ENCODE measurements at regions not wholly inside any gene's neighbourhood (a gene's known extent, or its start where the extent isn't known, plus 50 kb on each side); places are given as distances from the start of the nearest gene placed in this dataset.

DNA sequence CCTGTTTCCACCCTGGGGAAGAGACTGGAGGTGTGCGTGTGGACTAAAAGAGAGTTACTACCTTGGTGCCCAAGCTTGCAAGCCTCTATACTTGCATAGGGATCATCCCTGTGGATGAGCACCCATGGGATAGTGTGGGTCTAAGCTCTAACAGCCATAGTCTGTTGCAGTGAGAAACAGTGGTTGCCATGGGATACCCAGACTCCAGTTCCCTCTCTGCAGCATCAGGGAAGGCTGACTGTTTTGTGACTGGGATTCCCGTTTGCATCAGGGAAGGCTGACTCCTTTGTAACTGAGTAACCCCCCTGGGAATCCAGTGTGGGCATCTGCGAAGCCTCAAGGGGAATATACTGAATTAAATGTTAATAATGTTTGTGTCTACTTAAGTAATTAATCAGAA, 196.1 kb downstream of the ZNF621 start:
- no peak for DNase-seq (ENCODE audit: low spot score)
- no peak overlapping the region for H3K4me3 ChIP-seq
- no peaks in the 10 kb centered on the region for H3K36me3 ChIP-seq
- H3K9me3 ChIP-seq, result no peaks in the 10 kb centered on the region
- H3K27me3 ChIP-seq, result no peaks in the 10 kb centered on the region
- no peak overlapping the region for H3K27ac ChIP-seq
- H3K4me1 ChIP-seq, result no peaks in the 10 kb centered on the region
- TF ChIP-seq, protein P1, sequence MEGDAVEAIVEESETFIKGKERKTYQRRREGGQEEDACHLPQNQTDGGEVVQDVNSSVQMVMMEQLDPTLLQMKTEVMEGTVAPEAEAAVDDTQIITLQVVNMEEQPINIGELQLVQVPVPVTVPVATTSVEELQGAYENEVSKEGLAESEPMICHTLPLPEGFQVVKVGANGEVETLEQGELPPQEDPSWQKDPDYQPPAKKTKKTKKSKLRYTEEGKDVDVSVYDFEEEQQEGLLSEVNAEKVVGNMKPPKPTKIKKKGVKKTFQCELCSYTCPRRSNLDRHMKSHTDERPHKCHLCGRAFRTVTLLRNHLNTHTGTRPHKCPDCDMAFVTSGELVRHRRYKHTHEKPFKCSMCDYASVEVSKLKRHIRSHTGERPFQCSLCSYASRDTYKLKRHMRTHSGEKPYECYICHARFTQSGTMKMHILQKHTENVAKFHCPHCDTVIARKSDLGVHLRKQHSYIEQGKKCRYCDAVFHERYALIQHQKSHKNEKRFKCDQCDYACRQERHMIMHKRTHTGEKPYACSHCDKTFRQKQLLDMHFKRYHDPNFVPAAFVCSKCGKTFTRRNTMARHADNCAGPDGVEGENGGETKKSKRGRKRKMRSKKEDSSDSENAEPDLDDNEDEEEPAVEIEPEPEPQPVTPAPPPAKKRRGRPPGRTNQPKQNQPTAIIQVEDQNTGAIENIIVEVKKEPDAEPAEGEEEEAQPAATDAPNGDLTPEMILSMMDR (IDR thresholded peaks at IDR 0.05), result no peak

DNA sequence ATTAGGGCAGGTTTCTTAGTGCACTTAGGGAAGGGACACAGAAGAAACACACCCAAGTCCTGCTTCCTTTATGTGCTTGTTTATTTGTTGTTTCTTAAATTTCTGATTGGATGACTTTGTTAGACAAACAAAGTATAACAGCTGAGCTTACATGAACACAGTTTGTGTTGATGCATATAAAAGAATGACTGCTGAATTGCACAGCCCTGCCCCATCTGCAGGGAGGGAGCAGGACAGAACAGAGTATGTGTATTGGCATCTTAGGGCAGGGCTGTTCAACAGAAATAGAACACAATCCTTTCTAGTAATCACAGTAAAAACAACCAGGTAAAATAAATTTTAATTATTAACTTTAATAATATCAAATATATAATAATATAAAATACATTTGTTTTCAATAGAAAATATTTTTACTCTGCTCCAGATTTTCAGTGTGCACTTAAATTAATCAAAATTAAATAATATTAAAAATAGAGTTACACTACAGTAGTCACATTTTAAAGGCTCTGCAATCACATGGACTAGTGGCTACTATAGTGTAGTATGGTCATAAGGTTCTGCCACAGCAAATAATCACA, 198.4 kb downstream of the ZNF621 start:
- H3K4me3 ChIP-seq, result no peak overlapping the region
- H3K4me1 ChIP-seq, result no peaks in the 10 kb centered on the region
- no peaks in the 10 kb centered on the region for H3K27me3 ChIP-seq
- H3K27ac ChIP-seq, result no peak overlapping the region
- TF ChIP-seq, protein P1 (IDR thresholded peaks at IDR 0.05), result no peak
- no peaks in the 10 kb centered on the region for H3K36me3 ChIP-seq
- no peak for DNase-seq (ENCODE audit: low spot score)
- no peaks in the 10 kb centered on the region for H3K9me3 ChIP-seq

DNA sequence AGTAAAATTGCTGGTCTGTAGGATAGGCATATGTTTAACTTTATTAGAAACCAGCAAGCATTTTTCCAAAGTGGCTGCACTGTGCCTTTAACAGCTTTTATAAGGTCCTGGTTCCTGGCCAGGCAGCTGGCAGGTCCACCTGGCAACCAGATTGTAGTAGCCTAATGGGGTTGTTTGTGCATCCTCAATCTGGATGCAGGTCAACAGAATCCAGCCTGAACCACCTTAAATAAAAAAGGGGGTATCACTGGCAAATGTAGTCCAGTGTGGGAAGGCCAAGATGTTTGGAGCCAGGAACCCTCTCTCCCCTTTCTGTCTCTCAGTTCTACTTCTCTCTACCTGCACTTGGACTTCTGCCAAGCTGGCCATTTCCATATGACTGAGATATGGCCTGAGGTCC, 200.3 kb downstream of the ZNF621 start:
- peaks cover 0 to 14% of the 10 kb centered on the region in 2 donors for H3K9me3 ChIP-seq
- no peak overlapping the region for H3K27ac ChIP-seq
- no peak for DNase-seq (ENCODE audit: low spot score)
- H3K4me3 ChIP-seq, result no peak overlapping the region
- no peaks in the 10 kb centered on the region for H3K4me1 ChIP-seq
- TF ChIP-seq, protein P1 (IDR thresholded peaks at IDR 0.05), result no peak
- no peaks in the 10 kb centered on the region for H3K27me3 ChIP-seq
- H3K36me3 ChIP-seq, result no peaks in the 10 kb centered on the region

DNA sequence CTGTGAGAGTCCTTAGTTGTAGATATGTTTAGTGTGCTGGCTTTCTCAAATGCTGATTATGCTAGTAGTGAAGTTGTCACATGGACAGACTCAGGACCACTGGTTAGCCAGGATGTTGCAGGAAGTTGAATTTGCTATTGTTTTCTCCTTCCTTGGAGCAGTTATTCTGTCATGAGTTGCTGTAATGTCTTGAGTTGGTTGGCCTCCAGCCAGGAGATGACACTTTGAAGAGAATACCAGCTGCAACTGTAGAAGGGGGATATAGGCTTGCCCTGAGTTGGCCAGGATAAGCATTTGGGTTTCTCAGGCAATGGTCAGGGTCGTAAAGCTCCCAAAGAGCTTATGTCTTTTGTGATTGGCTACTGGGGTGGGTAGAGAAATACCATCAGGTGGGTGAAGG, 206.7 kb downstream of the ZNF621 start:
- peaks cover 0 to 28% of the 10 kb centered on the region in 2 donors for H3K9me3 ChIP-seq
- TF ChIP-seq, protein P1 (IDR thresholded peaks at IDR 0.05), result no peak
- no peak overlapping the region for H3K4me3 ChIP-seq
- no peak overlapping the region for H3K27ac ChIP-seq
- H3K27me3 ChIP-seq, result no peaks in the 10 kb centered on the region
- H3K36me3 ChIP-seq, result no peaks in the 10 kb centered on the region
- no peaks in the 10 kb centered on the region for H3K4me1 ChIP-seq
- no peak for DNase-seq (ENCODE audit: low spot score)

DNA sequence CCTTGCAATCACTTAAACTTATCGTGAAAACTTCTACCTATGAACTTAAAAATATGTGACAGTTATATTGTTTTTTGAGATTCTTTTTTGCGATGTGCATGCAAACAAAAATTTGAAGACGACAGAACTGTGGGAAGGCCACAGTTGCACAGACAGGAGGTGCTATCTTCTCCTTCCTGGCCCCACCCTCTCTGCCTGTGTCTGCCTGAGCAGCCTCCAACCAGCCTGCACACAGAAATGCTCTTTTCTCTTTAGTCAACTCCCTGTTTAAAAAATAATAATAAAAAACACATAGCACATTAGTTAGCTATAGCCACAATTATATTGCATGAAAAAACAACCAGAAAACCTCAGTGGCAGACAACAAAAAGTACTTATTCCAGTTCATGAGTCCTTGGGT, 212.2 kb downstream of the ZNF621 start:
- TF ChIP-seq, protein P1 (IDR thresholded peaks at IDR 0.05), result no peak
- DNase-seq (ENCODE audit: low spot score), result no peak
- no peak overlapping the region for H3K27ac ChIP-seq
- no peaks in the 10 kb centered on the region for H3K27me3 ChIP-seq
- H3K4me3 ChIP-seq, result no peak overlapping the region
- H3K9me3 ChIP-seq, result no peaks in the 10 kb centered on the region
- H3K4me1 ChIP-seq, result peaks cover 0 to 6% of the 10 kb centered on the region in 2 donors
- H3K36me3 ChIP-seq, result no peaks in the 10 kb centered on the region

DNA sequence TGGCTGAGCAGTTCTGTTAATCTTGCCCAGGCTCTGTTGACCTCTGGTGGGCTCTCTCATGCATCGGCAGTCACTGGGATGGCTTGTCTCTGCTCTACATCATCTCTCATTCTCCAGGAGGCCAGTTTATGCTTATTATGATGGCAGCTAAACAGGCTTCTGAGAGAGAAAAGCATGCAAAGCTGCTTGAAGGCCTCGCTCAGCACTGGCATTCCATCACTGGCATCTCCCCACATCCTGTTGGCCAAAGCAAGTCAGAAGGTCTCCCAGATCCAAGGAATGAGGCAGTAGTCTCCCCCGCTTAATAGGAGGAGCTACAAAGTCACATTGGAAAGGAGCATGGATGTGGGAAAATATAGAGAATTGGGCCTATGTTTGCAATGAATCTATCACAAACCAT, 212.6 kb downstream of the ZNF621 start:
- TF ChIP-seq, protein P1 (IDR thresholded peaks at IDR 0.05), result no peak
- DNase-seq (ENCODE audit: low spot score), result no peak
- H3K4me1 ChIP-seq, result peaks cover 0 to 8% of the 10 kb centered on the region in 2 donors
- H3K36me3 ChIP-seq, result no peaks in the 10 kb centered on the region
- no peaks in the 10 kb centered on the region for H3K27me3 ChIP-seq
- H3K27ac ChIP-seq, result no peak overlapping the region
- no peak overlapping the region for H3K4me3 ChIP-seq
- no peaks in the 10 kb centered on the region for H3K9me3 ChIP-seq

Data from right atrium auricular region (tissue), 2 donors.